ENCODE measurements at regions not wholly inside any gene's neighbourhood (a gene's known extent, or its start where the extent isn't known, plus 50 kb on each side); places are given as distances from the start of the nearest gene placed in this dataset.

- CTCF ChIA-PET, result interaction anchor here (1.1 kb wide), 1 partner anchor 569 kb away, joined by 3 read pairs; no protein-coding TSS in a partner anchor
Observed at GRCh38 chr12:70150230-70150629, 93.0 kb upstream of the CNOT2 start.

GRCh38 chr12:70151993-70152392 lies 91.2 kb upstream of the CNOT2 start:
- POLR2A ChIA-PET, result no interaction called here
- CTCF ChIA-PET, result no interaction called here

More at GRCh38 chr12:70150230-70150629, 93.0 kb upstream of the CNOT2 start:
- POLR2A ChIA-PET, result no interaction called here

DNA sequence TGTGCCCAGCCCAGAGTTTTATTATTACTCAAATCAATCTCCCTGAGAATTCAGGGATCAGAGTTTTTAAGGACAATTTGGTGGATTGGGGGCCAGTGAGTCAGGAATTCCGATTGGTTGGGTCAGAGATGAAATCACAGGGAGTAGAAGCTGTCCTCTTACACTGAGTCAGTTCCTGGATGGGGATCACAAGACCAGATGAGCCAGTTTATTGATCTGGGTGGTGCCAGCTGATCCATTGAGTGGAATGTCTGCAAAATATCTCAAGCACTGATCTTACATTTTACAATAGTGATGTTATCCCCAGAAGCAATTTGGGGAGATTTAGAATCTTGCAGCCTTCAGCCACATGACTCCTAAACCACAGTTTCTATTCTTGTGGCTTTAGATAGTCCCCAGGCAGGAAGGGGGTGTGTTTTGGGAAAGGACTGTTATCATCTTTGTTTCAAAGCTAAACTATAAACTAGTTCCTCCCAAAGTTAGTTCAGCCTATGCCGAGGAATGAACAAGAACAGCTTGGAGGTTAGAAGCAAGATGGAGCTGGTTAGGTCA lies 89.1 kb upstream of the CNOT2 start:
- CTCF ChIA-PET, result no interaction called here

DNA sequence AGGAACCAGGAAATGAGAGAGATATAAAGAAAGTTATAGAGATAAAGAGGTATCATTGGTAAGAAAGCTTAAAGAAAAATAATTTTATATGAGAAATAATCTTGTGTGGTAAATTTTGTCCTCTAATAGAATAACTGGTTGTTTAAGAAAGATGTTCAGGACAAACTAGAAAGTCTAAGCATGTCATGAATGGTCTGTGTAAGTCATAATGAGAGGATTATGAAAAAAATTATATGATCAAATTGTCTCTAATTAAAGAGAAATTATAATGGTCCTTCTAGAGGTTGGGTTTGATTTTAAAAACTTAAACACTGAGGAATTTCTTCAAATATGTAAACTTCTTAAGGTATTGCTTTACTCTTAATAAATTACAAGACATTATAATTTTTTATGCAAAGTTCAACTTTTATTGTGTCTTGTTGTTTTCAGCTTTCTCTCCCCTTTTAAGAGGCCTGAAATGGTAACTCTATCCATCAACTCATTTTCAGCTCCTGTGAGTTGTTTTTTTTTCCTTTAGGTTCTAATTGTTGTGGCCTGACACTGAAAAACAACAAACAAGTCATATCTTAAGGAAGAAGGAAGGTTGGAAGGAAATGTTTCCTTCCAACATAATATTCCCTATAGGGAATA lies 88.2 kb upstream of the CNOT2 start:
- CTCF ChIA-PET, result no interaction called here
- POLR2A ChIA-PET, result no interaction called here

More for the DNA sequence above, 89.1 kb upstream of the CNOT2 start:
- POLR2A ChIA-PET, result no interaction called here

DNA sequence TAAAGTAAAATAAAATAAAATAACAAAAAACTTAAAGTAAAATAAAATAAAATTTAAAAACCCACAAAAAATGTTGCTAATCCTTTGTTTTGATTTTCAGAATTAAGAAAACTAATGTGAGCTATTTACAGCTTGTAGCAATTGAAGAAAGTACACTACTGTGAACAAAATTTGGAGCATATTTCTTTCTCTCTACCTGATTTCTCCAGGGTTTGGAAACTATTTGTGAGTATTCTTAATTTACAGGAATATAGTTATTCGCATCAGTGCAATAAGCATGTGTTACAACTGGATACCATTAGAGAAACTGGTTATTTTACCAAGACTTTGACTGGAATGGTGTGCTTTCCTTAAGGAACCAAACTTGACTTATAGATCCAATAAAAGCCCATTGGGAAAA lies 86.1 kb upstream of the CNOT2 start:
- ChIA-PET CTCF (no interaction called here), POLR2A (no interaction called here)

- POLR2A ChIA-PET, result no interaction called here
Observed at GRCh38 chr12:70165450-70165849, 77.8 kb upstream of the CNOT2 start.

GRCh38 chr12:70176290-70176689 lies 66.9 kb upstream of the CNOT2 start:
- POLR2A ChIA-PET, result no interaction called here
- CTCF ChIA-PET, result no interaction called here

More at GRCh38 chr12:70165450-70165849, 77.8 kb upstream of the CNOT2 start:
- CTCF ChIA-PET, result no interaction called here

- POLR2A ChIA-PET, result no interaction called here
- CTCF ChIA-PET, result no interaction called here
Observed at GRCh38 chr12:70177631-70178030, 65.6 kb upstream of the CNOT2 start.

DNA sequence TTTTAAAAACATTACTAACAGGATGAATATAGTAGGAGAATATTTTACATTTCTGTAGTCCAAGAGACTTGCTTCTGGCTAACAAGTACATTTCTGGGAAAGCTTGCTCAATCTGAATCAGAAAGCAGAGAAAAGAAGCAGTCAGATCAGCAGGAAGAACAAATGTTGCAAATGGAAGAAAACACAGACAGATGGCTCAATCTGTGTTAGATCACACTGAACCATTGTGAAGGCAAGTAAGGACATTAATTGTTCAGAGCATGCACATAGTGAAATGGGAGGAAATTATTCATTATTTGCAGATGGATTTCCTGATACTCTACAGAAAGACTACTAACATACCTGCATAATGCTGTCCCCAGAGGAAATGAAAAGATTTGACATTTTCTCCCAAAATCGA lies 65.2 kb upstream of the CNOT2 start:
- ChIA-PET POLR2A (no interaction called here), CTCF (no interaction called here)

DNA sequence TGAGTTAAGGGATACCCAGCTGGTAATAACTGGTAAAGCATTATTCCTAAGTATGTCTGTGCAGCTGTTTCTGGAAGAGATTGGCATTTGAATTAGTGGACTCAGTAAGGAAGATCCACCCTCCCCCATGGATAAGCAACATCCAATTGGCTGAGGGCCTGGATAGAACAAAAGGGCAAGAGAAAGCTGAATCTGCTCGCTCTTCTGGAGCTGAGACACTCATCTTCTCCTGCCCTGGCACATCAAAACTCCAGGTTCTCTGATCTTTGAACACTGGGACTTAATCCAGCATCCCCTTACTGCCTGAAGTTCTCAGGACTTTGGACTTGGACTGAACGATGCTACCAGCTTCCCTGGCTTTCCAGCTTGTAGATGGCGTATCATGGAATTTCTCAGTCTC lies 63.1 kb upstream of the CNOT2 start:
- ChIA-PET POLR2A (no interaction called here), CTCF (interaction anchor here (1.0 kb wide), 1 partner anchor 9 kb away, joined by 3 read pairs; no protein-coding TSS in a partner anchor)

GRCh38 chr12:70185301-70185700 lies 57.9 kb upstream of the CNOT2 start:
- ChIA-PET CTCF (no interaction called here), POLR2A (no interaction called here)

DNA sequence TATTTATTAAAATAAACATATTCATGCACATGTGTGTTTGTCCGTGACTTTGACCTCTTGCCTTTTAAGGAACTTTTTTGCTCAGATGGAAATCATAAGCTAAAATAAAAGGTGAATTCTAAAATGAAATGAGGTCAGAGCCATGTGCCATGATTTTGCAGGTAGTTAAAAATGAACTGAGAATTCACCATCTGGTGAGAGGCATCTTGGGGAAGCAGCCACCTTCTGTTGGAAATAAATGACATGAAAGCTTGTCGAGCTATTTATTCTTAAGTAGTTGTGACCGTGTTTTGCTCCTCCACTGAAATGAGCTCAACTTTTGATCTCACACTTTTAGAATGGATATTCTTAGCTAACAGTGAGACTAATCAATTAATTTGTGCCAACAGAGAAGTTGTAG lies 56.8 kb upstream of the CNOT2 start:
- ChIA-PET CTCF (no interaction called here), POLR2A (no interaction called here)

GRCh38 chr12:70190262-70191010 lies 52.8 kb upstream of the CNOT2 start:
- POLR2A ChIA-PET, result no interaction called here
- CTCF ChIA-PET, result no interaction called here
